Esophagus muscularis mucosa (tissue), 4 donors: ENCODE measurements at regions not wholly inside any gene's neighbourhood (a gene's known extent, or its start where the extent isn't known, plus 50 kb on each side); places are given as distances from the start of the nearest gene placed in this dataset.

Experiments used
- EP300 ChIP-seq: sonication (generic); formaldehyde crosslinking; IDR thresholded peaks from one replicate; pipeline ENCODE4 v1.6.1; 2017; ENCODE audit warnings: antibody characterized with exemption
- POLR2A ChIP-seq: fragments of 450-650 bp; IDR thresholded peaks from one replicate; pipeline ENCODE4 v1.6.1; 2017; ENCODE audit warnings: antibody characterized with exemption, moderate library complexity, mild to moderate bottlenecking, low read depth
- POLR2AphosphoS5 ChIP-seq, 2 donors: sonication (generic); formaldehyde crosslinking; IDR thresholded peaks; one replicate each; pipeline ENCODE4 v1.6.1; 2017; ENCODE audit warnings: antibody characterized with exemption in 2 of 2
- TF ChIP-seq, protein P1 (sequence below), 3 experiments: fragments of 200-600 bp in 2 of 3; fragments of 450-650 bp in 1 of 3; sonication (generic) in 2 of 3; IDR thresholded peaks; one replicate each; pipeline ENCODE4 v1.5.1; 2017 to 2019; ENCODE audit warnings: antibody characterized with exemption in 3 of 3, mild to moderate bottlenecking in 2 of 3, moderate library complexity in 1 of 3

DNA sequence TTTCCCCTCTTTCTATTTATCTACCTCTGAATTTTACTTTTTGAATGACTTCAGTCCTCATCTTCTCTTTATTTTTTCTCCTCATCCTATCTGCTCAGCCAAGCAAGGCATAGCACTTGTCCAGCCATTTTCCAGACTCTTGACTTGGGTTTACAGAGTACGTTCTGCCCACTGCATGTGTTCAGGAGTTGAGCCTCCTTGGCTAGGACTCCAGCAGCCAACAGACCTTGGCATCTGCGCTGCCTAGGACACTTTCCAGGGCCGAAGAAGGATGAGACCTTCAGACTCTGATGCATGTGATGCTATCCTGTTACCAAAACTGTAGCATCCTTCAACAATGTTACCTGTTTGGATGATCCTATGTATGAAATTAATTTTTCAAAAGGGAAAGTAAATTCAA lies 59.7 kb downstream of the HES1 start:
- TF ChIP-seq, protein P1, sequence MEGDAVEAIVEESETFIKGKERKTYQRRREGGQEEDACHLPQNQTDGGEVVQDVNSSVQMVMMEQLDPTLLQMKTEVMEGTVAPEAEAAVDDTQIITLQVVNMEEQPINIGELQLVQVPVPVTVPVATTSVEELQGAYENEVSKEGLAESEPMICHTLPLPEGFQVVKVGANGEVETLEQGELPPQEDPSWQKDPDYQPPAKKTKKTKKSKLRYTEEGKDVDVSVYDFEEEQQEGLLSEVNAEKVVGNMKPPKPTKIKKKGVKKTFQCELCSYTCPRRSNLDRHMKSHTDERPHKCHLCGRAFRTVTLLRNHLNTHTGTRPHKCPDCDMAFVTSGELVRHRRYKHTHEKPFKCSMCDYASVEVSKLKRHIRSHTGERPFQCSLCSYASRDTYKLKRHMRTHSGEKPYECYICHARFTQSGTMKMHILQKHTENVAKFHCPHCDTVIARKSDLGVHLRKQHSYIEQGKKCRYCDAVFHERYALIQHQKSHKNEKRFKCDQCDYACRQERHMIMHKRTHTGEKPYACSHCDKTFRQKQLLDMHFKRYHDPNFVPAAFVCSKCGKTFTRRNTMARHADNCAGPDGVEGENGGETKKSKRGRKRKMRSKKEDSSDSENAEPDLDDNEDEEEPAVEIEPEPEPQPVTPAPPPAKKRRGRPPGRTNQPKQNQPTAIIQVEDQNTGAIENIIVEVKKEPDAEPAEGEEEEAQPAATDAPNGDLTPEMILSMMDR (IDR thresholded peaks at IDR 0.05) = no peak
- TF ChIP-seq POLR2AphosphoS5 (IDR thresholded peaks at IDR 0.05) (no peak), POLR2A (no peak), EP300 (no peak)
